ENCODE measurements at regions not wholly inside any gene's neighbourhood (a gene's known extent, or its start where the extent isn't known, plus 50 kb on each side); places are given as distances from the start of the nearest gene placed in this dataset.

- TF ChIP-seq, protein P1, sequence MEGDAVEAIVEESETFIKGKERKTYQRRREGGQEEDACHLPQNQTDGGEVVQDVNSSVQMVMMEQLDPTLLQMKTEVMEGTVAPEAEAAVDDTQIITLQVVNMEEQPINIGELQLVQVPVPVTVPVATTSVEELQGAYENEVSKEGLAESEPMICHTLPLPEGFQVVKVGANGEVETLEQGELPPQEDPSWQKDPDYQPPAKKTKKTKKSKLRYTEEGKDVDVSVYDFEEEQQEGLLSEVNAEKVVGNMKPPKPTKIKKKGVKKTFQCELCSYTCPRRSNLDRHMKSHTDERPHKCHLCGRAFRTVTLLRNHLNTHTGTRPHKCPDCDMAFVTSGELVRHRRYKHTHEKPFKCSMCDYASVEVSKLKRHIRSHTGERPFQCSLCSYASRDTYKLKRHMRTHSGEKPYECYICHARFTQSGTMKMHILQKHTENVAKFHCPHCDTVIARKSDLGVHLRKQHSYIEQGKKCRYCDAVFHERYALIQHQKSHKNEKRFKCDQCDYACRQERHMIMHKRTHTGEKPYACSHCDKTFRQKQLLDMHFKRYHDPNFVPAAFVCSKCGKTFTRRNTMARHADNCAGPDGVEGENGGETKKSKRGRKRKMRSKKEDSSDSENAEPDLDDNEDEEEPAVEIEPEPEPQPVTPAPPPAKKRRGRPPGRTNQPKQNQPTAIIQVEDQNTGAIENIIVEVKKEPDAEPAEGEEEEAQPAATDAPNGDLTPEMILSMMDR (IDR thresholded peaks at IDR 0.05): no peak
- TF ChIP-seq EP300 (IDR thresholded peaks at IDR 0.05): no peak
These were observed 98.4 kb upstream of the GSE1 start for GRCh38 chr16:85514598-85515318.
